ENCODE measurements at regions not wholly inside any gene's neighbourhood (a gene's known extent, or its start where the extent isn't known, plus 50 kb on each side); places are given as distances from the start of the nearest gene placed in this dataset.
"Not testable (repeated sequence)": the region's sequence is repeated elsewhere in the genome, so short reads cannot be mapped to it uniquely, and the experiment has no call there.

- H3K9me2 ChIP-seq = no peaks in the 10 kb centered on the region
- H3K4me2 ChIP-seq = no peak overlapping the region
- no peaks in the 10 kb centered on the region for H3F3A ChIP-seq (replicated peaks; ENCODE audit: insufficient read depth)
- H3K9ac ChIP-seq = no peak overlapping the region
- no peak overlapping the region for H2AFZ ChIP-seq (ENCODE audit: low read depth)
- H3K79me2 ChIP-seq (ENCODE audit: insufficient read depth) = no peaks in the 10 kb centered on the region
- ChIA-PET CTCF (interaction anchor here (0.7 kb wide), 1 partner anchor 10 kb away, joined by 3 read pairs; no protein-coding TSS in a partner anchor), POLR2A (no interaction called here)
- H4K20me1 ChIP-seq (ENCODE audit: insufficient read depth) = no peaks in the 10 kb centered on the region
- WGBS (ENCODE audit: low lambda C conversion rate) = 33% methylated on average over 1 of the region's 1 CpG
- H3K9me3 ChIP-seq = no peaks in the 10 kb centered on the region
- no peaks in the 10 kb centered on the region for H3K27me3 ChIP-seq (ENCODE audit: insufficient read depth)
- no peak overlapping the region for H3K4me3 ChIP-seq (ENCODE audit: low read depth in 2 of 2, low read length in 1 of 2)
- no peaks in the 10 kb centered on the region for H3K36me3 ChIP-seq (replicated peaks in 1 of 2; ENCODE audit: control insufficient read depth in 1 of 2, insufficient read depth in 2 of 2, low read length in 1 of 2)
- no peak for DNase-seq
- no peaks in the 10 kb centered on the region for H3K4me1 ChIP-seq (ENCODE audit: control insufficient read depth in 1 of 2, insufficient read depth in 2 of 2, low read depth in 1 of 2, low read length in 1 of 2)
- no peak overlapping the region for H3K27ac ChIP-seq (ENCODE audit: low read depth in 2 of 2, low read length in 1 of 2)
- TF ChIP-seq YY1 (IDR thresholded peaks at IDR 0.05; ENCODE audit: low read depth) = no peak
- TF ChIP-seq RAD21 (IDR thresholded peaks at IDR 0.05; ENCODE audit: low read length) = no peak
- no peak for TF ChIP-seq ELF1 (IDR thresholded peaks at IDR 0.05)
- no peak for TF ChIP-seq REST (IDR thresholded peaks at IDR 0.05; ENCODE audit: low read depth, low read length)
- no peak for TF ChIP-seq USF1 (IDR thresholded peaks at IDR 0.05; ENCODE audit: borderline replicate concordance, low read depth)
- no peak for TF ChIP-seq NFIC (IDR thresholded peaks at IDR 0.05; ENCODE audit: borderline replicate concordance)
- TF ChIP-seq TCF12 (IDR thresholded peaks at IDR 0.05) = no peak
- no peak for TF ChIP-seq SIN3A (IDR thresholded peaks at IDR 0.05; ENCODE audit: borderline replicate concordance, low read depth, low read length)
- no peak for TF ChIP-seq NRF1 (IDR thresholded peaks at IDR 0.05; ENCODE audit: low read depth, low read length)
- TF ChIP-seq TAF1 (IDR thresholded peaks at IDR 0.05; ENCODE audit: borderline replicate concordance, low read depth, low read length) = no peak
- no peak for TF ChIP-seq FOSL2 (IDR thresholded peaks at IDR 0.05; ENCODE audit: borderline replicate concordance, low read depth)
- TF ChIP-seq SMC3 (IDR thresholded peaks at IDR 0.05; ENCODE audit: low read depth, low read length) = no peak
These were observed 108.4 kb upstream of the DAB1 start for GRCh38 chr1:57532299-57532698.

- H2AFZ ChIP-seq (ENCODE audit: low read depth); H3K36me3 ChIP-seq (replicated peaks in 1 of 2; ENCODE audit: control insufficient read depth in 1 of 2, insufficient read depth in 2 of 2, low read length in 1 of 2); DNase-seq; POLR2A ChIA-PET; H3K4me3 ChIP-seq (ENCODE audit: low read depth in 2 of 2, low read length in 1 of 2); H4K20me1 ChIP-seq (ENCODE audit: insufficient read depth); H3K4me2 ChIP-seq; H3K27ac ChIP-seq (ENCODE audit: low read depth in 2 of 2, low read length in 1 of 2); CTCF ChIA-PET; H3K9me3 ChIP-seq; H3K9ac ChIP-seq; H3F3A ChIP-seq (replicated peaks; ENCODE audit: insufficient read depth); H3K79me2 ChIP-seq (ENCODE audit: insufficient read depth); H3K4me1 ChIP-seq (ENCODE audit: control insufficient read depth in 1 of 2, insufficient read depth in 2 of 2, low read depth in 1 of 2, low read length in 1 of 2); H3K27me3 ChIP-seq (ENCODE audit: insufficient read depth); H3K9me2 ChIP-seq: not testable (repeated sequence)
- 37% methylated on average over 2 of the region's 2 CpGs for WGBS (ENCODE audit: low lambda C conversion rate)
These were observed 107.0 kb upstream of the DAB1 start for GRCh38 chr1:57530911-57531260.

All from SK-N-SH (cell line).